HepG2 (cell line): ENCODE measurements at regions not wholly inside any gene's neighbourhood (a gene's known extent, or its start where the extent isn't known, plus 50 kb on each side); places are given as distances from the start of the nearest gene placed in this dataset.

ENCODE experiments used
- ATAC-seq: fragments of 200-7000 bp; cut with Tn5 transposase; 3 replicates; pipeline ENCODE4 v1.9.1; 2020; ENCODE audit warnings: mild to moderate bottlenecking, moderate library complexity
- BruUV-seq: library from RNA; stranded (reverse); fragments of 400-500 nt; replicated peaks from 2 replicates; lab custom pipeline; 2021; lab: Mats Ljungman, UMichigan
- CTCF ChIA-PET: fragments of 300-600 bp; formaldehyde crosslinking; extraction: SDS; loops from one replicate; lab custom pipeline; 2021; ENCODE audit warnings: low total read pairs, inconsistent platforms, low intra/inter-chr PET ratio; lab: Yijun Ruan, JAX
- POLR2A ChIA-PET: fragments of 350-600 bp; sonication (Branson Sonifier 250); formaldehyde crosslinking; loops from one replicate; lab custom pipeline; 2020; ENCODE audit warnings: antibody characterized with exemption, inconsistent platforms; lab: Yijun Ruan, JAX
- DNase-seq: peaks from one replicate; pipeline ENCODE4 v3.0.0-alpha.2; 2015; ENCODE audit warnings: low spot score
- FAIRE-seq: peaks from 3 replicates; lab custom pipeline; 2011; peaks lifted over from hg19 to GRCh38; lab: Jason Lieb, UNC
- H2AFZ ChIP-seq: one replicate; pipeline ENCODE4 v1.6.1; 2011; ENCODE audit warnings: low read length, inconsistent platforms
- H3K27ac ChIP-seq: fragments of 300-600 bp; 3 replicates; pipeline ENCODE4 v1.8.0; 2011; ENCODE audit warnings: mixed run types, mild to moderate bottlenecking, mixed read lengths, low read length, inconsistent platforms; ENCODE audit not compliant: insufficient read depth; ENCODE audit errors: extremely low read length
- H3K27me3 ChIP-seq, 2 experiments: fragments of 200-600 bp in 1 of 2; 2 replicates in 1 of 2; 3 replicates in 1 of 2; pipeline versions ENCODE4 v1.6.0 to v1.8.0; 2011; ENCODE audit warnings: low read length in 2 of 2, mild to moderate bottlenecking in 2 of 2, moderate library complexity in 2 of 2, inconsistent platforms in 1 of 2; ENCODE audit not compliant: insufficient read depth in 2 of 2, control insufficient read depth in 1 of 2
- H3K36me3 ChIP-seq, 2 experiments: fragments of 200-600 bp in 1 of 2; replicated peaks in 1 of 2; 2 replicates in 1 of 2; 3 replicates in 1 of 2; pipeline versions ENCODE4 v1.5.1 to v1.8.0; 2011; ENCODE audit warnings: low read length in 2 of 2, inconsistent platforms in 1 of 2; ENCODE audit not compliant: insufficient read depth in 2 of 2, control insufficient read depth in 1 of 2
- H3K4me1 ChIP-seq: 2 replicates; pipeline ENCODE4 v1.5.1; 2012; ENCODE audit warnings: low read length, inconsistent platforms; ENCODE audit not compliant: insufficient read depth
- H3K4me2 ChIP-seq: 2 replicates; pipeline ENCODE4 v1.6.0; 2011; ENCODE audit warnings: low read depth, low read length, inconsistent platforms
- H3K4me3 ChIP-seq, 3 experiments: fragments of 200-600 bp in 1 of 3; sonication (generic), shearing (Covaris generic) in 1 of 3; replicated peaks in 1 of 3; 2 replicates each; pipeline ENCODE4 v1.5.1; 2011 to 2016; ENCODE audit warnings: low read length in 3 of 3, inconsistent platforms in 2 of 3, low read depth in 2 of 3, mild to moderate bottlenecking in 2 of 3, control low read depth in 1 of 3, mixed read lengths in 1 of 3; ENCODE audit not compliant: insufficient read depth in 1 of 3
- H3K79me2 ChIP-seq: one replicate; pipeline ENCODE4 v1.6.1; 2011; ENCODE audit warnings: low read length, inconsistent platforms; ENCODE audit not compliant: insufficient read depth
- H3K9ac ChIP-seq: 2 replicates; pipeline ENCODE4 v1.6.0; 2011; ENCODE audit warnings: mild to moderate bottlenecking, low read depth, low read length, inconsistent platforms; ENCODE audit not compliant: insufficient read depth
- H3K9me3 ChIP-seq: 2 replicates; pipeline ENCODE4 v1.5.1; 2012; ENCODE audit warnings: mild to moderate bottlenecking, low read length
- H4K20me1 ChIP-seq: 2 replicates; pipeline ENCODE4 v1.6.0; 2011; ENCODE audit warnings: inconsistent platforms, mild to moderate bottlenecking, low read length, moderate library complexity; ENCODE audit not compliant: insufficient read depth
- CENPT ChIP-seq: sonication (generic); formaldehyde crosslinking; IDR thresholded peaks from 2 replicates; pipeline ENCODE4 v1.8.0; 2022; ENCODE audit warnings: low read depth, mild to moderate bottlenecking, moderate library complexity, missing genetic modification reagents
- IRX3 ChIP-seq: sonication (generic); formaldehyde crosslinking; IDR thresholded peaks from 2 replicates; pipeline ENCODE4 v1.8.1; 2023; ENCODE audit warnings: mild to moderate bottlenecking, low read depth, missing genetic modification reagents, borderline replicate concordance
- NFKB2 ChIP-seq: sonication (generic); formaldehyde crosslinking; IDR thresholded peaks from 2 replicates; pipeline ENCODE4 v1.4.0; 2020; ENCODE audit warnings: missing genetic modification reagents, borderline replicate concordance
- PAX8 ChIP-seq: sonication (generic); formaldehyde crosslinking; IDR thresholded peaks from 2 replicates; pipeline ENCODE4 v1.8.0; 2022; ENCODE audit warnings: mild to moderate bottlenecking, missing genetic modification reagents, borderline replicate concordance
- SP5 ChIP-seq: IDR thresholded peaks from 2 replicates; pipeline ENCODE4 v1.6.1; 2016; ENCODE audit warnings: low read depth, borderline replicate concordance
- SUZ12 ChIP-seq: fragments of 150-350 bp; IDR thresholded peaks from 2 replicates; pipeline ENCODE4 v1.6.1; 2014; ENCODE audit warnings: low read depth, low read length
- THAP11 ChIP-seq: IDR thresholded peaks from 2 replicates; pipeline ENCODE4 v1.6.1; 2016; ENCODE audit warnings: missing biosample characterization, missing genetic modification reagents
- ZFP36L2 ChIP-seq: sonication (generic); formaldehyde crosslinking; IDR thresholded peaks from 2 replicates; pipeline ENCODE4 v1.4.0; 2020; ENCODE audit warnings: missing genetic modification reagents
- ZFYVE20 ChIP-seq: sonication (generic); formaldehyde crosslinking; IDR thresholded peaks from 2 replicates; pipeline ENCODE4 v1.8.0; 2023; ENCODE audit warnings: low read depth, mild to moderate bottlenecking, moderate library complexity, missing genetic modification reagents, borderline replicate concordance
- ZNF446 ChIP-seq: sonication (generic); formaldehyde crosslinking; IDR thresholded peaks from 2 replicates; pipeline ENCODE4 v1.5.0; 2020; ENCODE audit warnings: mild to moderate bottlenecking, missing genetic modification reagents
- ZSCAN12 ChIP-seq: sonication (generic); formaldehyde crosslinking; IDR thresholded peaks from 2 replicates; pipeline ENCODE4 v1.9.0; 2021; ENCODE audit warnings: mild to moderate bottlenecking, missing genetic modification reagents
- WGBS: methylation state at CpG from one replicate; pipeline ENCODE4 v1.1.6; 2017; ENCODE audit warnings: low lambda C conversion rate; 5-methylcytosine and 5-hydroxymethylcytosine counted together
- in situ Hi-C: cut with HindIII; loops from 2 replicates; pipeline ENCODE4 v1.10.0; 2017; ENCODE audit warnings: low pct_unique_long_range_greater_than_20kb; ENCODE audit not compliant: extremely low pct_ligation_motif_present
- intact Hi-C: fragments of 100-400 bp; cut with micrococcal nuclease; formaldehyde crosslinking; loops from one replicate; pipeline ENCODE4 v1.10.0; 2022; ENCODE audit not compliant: unreplicated experiment
- TF ChIP-seq, protein P1 (sequence below): sonication (generic); formaldehyde crosslinking; IDR thresholded peaks from 2 replicates; pipeline ENCODE4 v1.9.0; 2021; ENCODE audit warnings: missing genetic modification reagents, borderline replicate concordance

GRCh38 chr10:76733441-76733936 lies 904.1 kb downstream of the KCNMA1 start:
- Histone ChIP-seq H3K9ac (no peak overlapping the region), H3K9me3 (0 out of 2 replicates have a peak, but pooled peaks cover 12% of the 10 kb centered on the region), H3K27me3 (no peaks in the 10 kb centered on the region), H3K4me3 (no peak overlapping the region), H3K4me2 (no peak overlapping the region), H4K20me1 (no peaks in the 10 kb centered on the region), H3K79me2 (no peaks in the 10 kb centered on the region), H2AFZ (no peak overlapping the region), H3K27ac (no peak overlapping the region), H3K4me1 (no peaks in the 10 kb centered on the region), H3K36me3 (no peaks in the 10 kb centered on the region)
- DNase-seq = no peak
- ChIA-PET POLR2A (no interaction called here), CTCF (no interaction called here)
- in situ Hi-C loops (no loop called here), intact Hi-C loops (no loop called here)
- 19% methylated on average over 5 of the region's 5 CpGs for WGBS
- FAIRE-seq = no peak
- BruUV-seq = no TSS peak
- TF ChIP-seq IRX3 (no peak), ZNF446 (no peak), SP5 (no peak), NFKB2 (CRISPR knock-in tag) (no peak), THAP11 (CRISPR knock-in tag) (no peak)
- TF ChIP-seq, protein P1, sequence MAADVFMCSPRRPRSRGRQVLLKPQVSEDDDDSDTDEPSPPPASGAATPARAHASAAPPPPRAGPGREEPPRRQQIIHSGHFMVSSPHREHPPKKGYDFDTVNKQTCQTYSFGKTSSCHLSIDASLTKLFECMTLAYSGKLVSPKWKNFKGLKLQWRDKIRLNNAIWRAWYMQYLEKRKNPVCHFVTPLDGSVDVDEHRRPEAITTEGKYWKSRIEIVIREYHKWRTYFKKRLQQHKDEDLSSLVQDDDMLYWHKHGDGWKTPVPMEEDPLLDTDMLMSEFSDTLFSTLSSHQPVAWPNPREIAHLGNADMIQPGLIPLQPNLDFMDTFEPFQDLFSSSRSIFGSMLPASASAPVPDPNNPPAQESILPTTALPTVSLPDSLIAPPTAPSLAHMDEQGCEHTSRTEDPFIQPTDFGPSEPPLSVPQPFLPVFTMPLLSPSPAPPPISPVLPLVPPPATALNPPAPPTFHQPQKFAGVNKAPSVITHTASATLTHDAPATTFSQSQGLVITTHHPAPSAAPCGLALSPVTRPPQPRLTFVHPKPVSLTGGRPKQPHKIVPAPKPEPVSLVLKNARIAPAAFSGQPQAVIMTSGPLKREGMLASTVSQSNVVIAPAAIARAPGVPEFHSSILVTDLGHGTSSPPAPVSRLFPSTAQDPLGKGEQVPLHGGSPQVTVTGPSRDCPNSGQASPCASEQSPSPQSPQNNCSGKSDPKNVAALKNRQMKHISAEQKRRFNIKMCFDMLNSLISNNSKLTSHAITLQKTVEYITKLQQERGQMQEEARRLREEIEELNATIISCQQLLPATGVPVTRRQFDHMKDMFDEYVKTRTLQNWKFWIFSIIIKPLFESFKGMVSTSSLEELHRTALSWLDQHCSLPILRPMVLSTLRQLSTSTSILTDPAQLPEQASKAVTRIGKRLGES (CRISPR knock-in tag) = no peak
- ATAC-seq = no peak

GRCh38 chr10:76732306-76732705 lies 905.3 kb downstream of the KCNMA1 start:
- H3K27ac ChIP-seq = no peak overlapping the region
- DNase-seq (no peak), ATAC-seq (no peak)
- in situ Hi-C loops = no loop called here
- WGBS = 0% methylated on average over 2 of the region's 3 CpGs
- no peaks in the 10 kb centered on the region for H3K79me2 ChIP-seq
- no peak overlapping the region for H2AFZ ChIP-seq
- H3K4me3 ChIP-seq = no peak overlapping the region
- H3K9me3 ChIP-seq = 0 out of 2 replicates have a peak, but pooled peaks cover 12% of the 10 kb centered on the region
- H3K4me2 ChIP-seq = no peak overlapping the region
- no peak overlapping the region for H3K9ac ChIP-seq
- TF ChIP-seq SUZ12 (no peak), ZFYVE20 (no peak), ZSCAN12 (CRISPR knock-in tag) (no peak), ZFP36L2 (CRISPR knock-in tag) (no peak), PAX8 (no peak), CENPT (CRISPR knock-in tag) (no peak)
- TF ChIP-seq, all 625 proteins: peak for 0
- BruUV-seq = no TSS peak
- no peaks in the 10 kb centered on the region for H4K20me1 ChIP-seq
- ChIA-PET CTCF (no interaction called here), POLR2A (no interaction called here)
- H3K36me3 ChIP-seq = no peaks in the 10 kb centered on the region
- FAIRE-seq = no peak
- no peaks in the 10 kb centered on the region for H3K27me3 ChIP-seq
- no peaks in the 10 kb centered on the region for H3K4me1 ChIP-seq
- intact Hi-C loops = no loop called here
